Ureter (tissue), 1 donor: ENCODE measurements at regions not wholly inside any gene's neighbourhood (a gene's known extent, or its start where the extent isn't known, plus 50 kb on each side); places are given as distances from the start of the nearest gene placed in this dataset.
"Not testable (repeated sequence)": the region's sequence is repeated elsewhere in the genome, so short reads cannot be mapped to it uniquely, and the experiment has no call there.

Experiments used
- DNase-seq: peaks from one replicate; pipeline ENCODE4 v3.0.0-alpha.2; 2020; ENCODE audit warnings: low spot score
- donor health status: DM: yes; HTN: yes; CAD: no.

GRCh38 chr15:62502451-62502850 lies 337.4 kb upstream of the C2CD4B start:
- DNase-seq, result no peak

GRCh38 chr15:62503451-62503850 lies 338.4 kb upstream of the C2CD4B start:
- no peak for DNase-seq

- no peak for DNase-seq
These were observed 340.7 kb upstream of the C2CD4B start for GRCh38 chr15:62505762-62506161.

GRCh38 chr15:62506217-62506805 lies 341.2 kb upstream of the C2CD4B start:
- no peak for DNase-seq

GRCh38 chr15:62509395-62509958 lies 344.4 kb upstream of the C2CD4B start:
- no peak for DNase-seq

GRCh38 chr15:62510791-62511190 lies 345.7 kb upstream of the C2CD4B start:
- no peak for DNase-seq

- no peak for DNase-seq
These were observed 347.8 kb upstream of the C2CD4B start for GRCh38 chr15:62512904-62513303.

- no peak for DNase-seq
These were observed 348.8 kb upstream of the C2CD4B start for GRCh38 chr15:62513893-62514292.

- DNase-seq, result no peak
These were observed 350.8 kb upstream of the C2CD4B start for GRCh38 chr15:62515696-62516395.

GRCh38 chr15:62517541-62517940 lies 352.5 kb upstream of the C2CD4B start:
- no peak for DNase-seq

GRCh38 chr15:62518666-62519065 lies 353.6 kb upstream of the C2CD4B start:
- not testable (repeated sequence) for DNase-seq

- DNase-seq, result no peak
These were observed 354.8 kb upstream of the C2CD4B start for GRCh38 chr15:62519900-62520299.

- no peak for DNase-seq
These were observed 355.8 kb upstream of the C2CD4B start for GRCh38 chr15:62520887-62521286.

- no peak for DNase-seq
These were observed 356.3 kb upstream of the C2CD4B start for GRCh38 chr15:62521396-62521795.

GRCh38 chr15:62524848-62525247 lies 359.8 kb upstream of the C2CD4B start:
- DNase-seq, result no peak

GRCh38 chr15:62527387-62527786 lies 362.3 kb upstream of the C2CD4B start:
- DNase-seq, result no peak

GRCh38 chr15:62528505-62528904 lies 363.4 kb upstream of the C2CD4B start:
- no peak for DNase-seq

- DNase-seq, result no peak
These were observed 367.3 kb upstream of the C2CD4B start for GRCh38 chr15:62532367-62532766.

GRCh38 chr15:62533687-62534086 lies 368.6 kb upstream of the C2CD4B start:
- no peak for DNase-seq

- DNase-seq, result no peak
These were observed 369.9 kb upstream of the C2CD4B start for GRCh38 chr15:62534996-62535395.

- no peak for DNase-seq
These were observed 374.2 kb upstream of the C2CD4B start for GRCh38 chr15:62539236-62539635.

GRCh38 chr15:62541250-62541649 lies 376.2 kb upstream of the C2CD4B start:
- DNase-seq, result no peak

- no peak for DNase-seq
These were observed 376.8 kb upstream of the C2CD4B start for GRCh38 chr15:62541846-62542245.
